ENCODE measurements at regions not wholly inside any gene's neighbourhood (a gene's known extent, or its start where the extent isn't known, plus 50 kb on each side); places are given as distances from the start of the nearest gene placed in this dataset.
A peak's percentile ranks its signal among the peaks of the same experiment; 100 is the strongest.

- no peak for ATAC-seq
- no peaks in the 10 kb centered on the region for H3K79me2 ChIP-seq (ENCODE audit: insufficient read depth, low read length)
- BruUV-seq (replicated peaks), result no TSS peak
- POLR2A ChIA-PET, result no interaction called here
- 29% methylated on average over 8 of the region's 9 CpGs for WGBS (ENCODE audit: low lambda C conversion rate)
- H3K27ac ChIP-seq (ENCODE audit: extremely low read length, insufficient read depth, low read length), result no peak overlapping the region
- no peaks in the 10 kb centered on the region for H3K4me1 ChIP-seq (ENCODE audit: insufficient read depth, low read length)
- no peak for FAIRE-seq
- H3K9me3 ChIP-seq (ENCODE audit: low read length), result peaks cover 4% of the 10 kb centered on the region; the same call in 1 of the 2 replicates
- DNase-seq (ENCODE audit: low spot score), result no peak
- intact Hi-C loops (cut with micrococcal nuclease; ENCODE audit: unreplicated experiment), result no loop called here
- TF ChIP-seq MAFK (conservative IDR thresholded peaks at IDR 0.05 in 1 of 2, IDR thresholded peaks at IDR 0.05 in 1 of 2; ENCODE audit: low read length in 2 of 2) (peak; percentile 91 to 95), MAFF (IDR thresholded peaks at IDR 0.05; ENCODE audit: low read depth, low read length) (peak; percentile 94), ZSCAN21 (CRISPR knock-in tag; IDR thresholded peaks at IDR 0.05; ENCODE audit: borderline replicate concordance) (no peak), ZSCAN31 (CRISPR knock-in tag; IDR thresholded peaks at IDR 0.05; ENCODE audit: low read depth) (no peak), ZNF263 (CRISPR knock-in tag; IDR thresholded peaks at IDR 0.05) (no peak), POLR2AphosphoS5 (IDR thresholded peaks at IDR 0.05; ENCODE audit: low read depth, low read length) (no peak), XRCC5 (optimal IDR thresholded peaks at IDR 0.05; ENCODE audit: low read length) (no peak), ZNF382 (CRISPR knock-in tag; IDR thresholded peaks at IDR 0.05; ENCODE audit: borderline replicate concordance) (no peak), TAF1 (CRISPR knock-in tag; IDR thresholded peaks at IDR 0.05) (no peak), SSRP1 (CRISPR knock-in tag; IDR thresholded peaks at IDR 0.05) (no peak), SIX1 (CRISPR knock-in tag; IDR thresholded peaks at IDR 0.05; ENCODE audit: borderline replicate concordance) (no peak), ZNF18 (CRISPR knock-in tag; IDR thresholded peaks at IDR 0.05; ENCODE audit: insufficient replicate concordance) (no peak), ZNF44 (CRISPR knock-in tag; IDR thresholded peaks at IDR 0.05) (no peak), ZNF567 (CRISPR knock-in tag; IDR thresholded peaks at IDR 0.05; ENCODE audit: borderline replicate concordance) (no peak)
- H3K4me3 ChIP-seq (replicated peaks in 1 of 3; ENCODE audit: insufficient read depth in 1 of 3, low read depth in 2 of 3, low read length in 3 of 3), result no peak overlapping the region
- no peak overlapping the region for H3K4me2 ChIP-seq (ENCODE audit: low read depth, low read length)
- H3K27me3 ChIP-seq (ENCODE audit: control insufficient read depth in 1 of 2, insufficient read depth in 2 of 2, low read length in 2 of 2), result no peaks in the 10 kb centered on the region; a peak in 1 of 5 replicates
- H3K9ac ChIP-seq (ENCODE audit: insufficient read depth, low read depth, low read length), result no peak overlapping the region
- in situ Hi-C loops (cut with HindIII; ENCODE audit: extremely low pct_ligation_motif_present, low pct_unique_long_range_greater_than_20kb), result no loop called here
- H4K20me1 ChIP-seq (ENCODE audit: insufficient read depth, low read length), result no peaks in the 10 kb centered on the region
- CTCF ChIA-PET (ENCODE audit: low intra/inter-chr PET ratio, low total read pairs), result no interaction called here
- H2AFZ ChIP-seq (ENCODE audit: low read length), result no peak overlapping the region
- no peaks in the 10 kb centered on the region for H3K36me3 ChIP-seq (replicated peaks in 1 of 2; ENCODE audit: control insufficient read depth in 1 of 2, insufficient read depth in 2 of 2, low read length in 2 of 2)
Measured at GRCh38 chr16:6189216-6189615, 1091.6 kb upstream of the EEF2KMT start.

Measured in HepG2 (cell line).